GM19438 (cell line): ENCODE measurements at regions not wholly inside any gene's neighbourhood (a gene's known extent, or its start where the extent isn't known, plus 50 kb on each side); places are given as distances from the start of the nearest gene placed in this dataset.
"Not testable (repeated sequence)": the region's sequence is repeated elsewhere in the genome, so short reads cannot be mapped to it uniquely, and the experiment has no call there.

Source experiments
- ATAC-seq: cut with Tn5 transposase; IDR thresholded peaks from one replicate; pipeline ENCODE4 v1.9.1; 2021; ENCODE audit warnings: low read depth; ENCODE audit not compliant: unreplicated experiment

- ATAC-seq, result not testable (repeated sequence)
These were observed 230.8 kb upstream of the FRG2C start for GRCh38 chr3:75433295-75433694.

DNA sequence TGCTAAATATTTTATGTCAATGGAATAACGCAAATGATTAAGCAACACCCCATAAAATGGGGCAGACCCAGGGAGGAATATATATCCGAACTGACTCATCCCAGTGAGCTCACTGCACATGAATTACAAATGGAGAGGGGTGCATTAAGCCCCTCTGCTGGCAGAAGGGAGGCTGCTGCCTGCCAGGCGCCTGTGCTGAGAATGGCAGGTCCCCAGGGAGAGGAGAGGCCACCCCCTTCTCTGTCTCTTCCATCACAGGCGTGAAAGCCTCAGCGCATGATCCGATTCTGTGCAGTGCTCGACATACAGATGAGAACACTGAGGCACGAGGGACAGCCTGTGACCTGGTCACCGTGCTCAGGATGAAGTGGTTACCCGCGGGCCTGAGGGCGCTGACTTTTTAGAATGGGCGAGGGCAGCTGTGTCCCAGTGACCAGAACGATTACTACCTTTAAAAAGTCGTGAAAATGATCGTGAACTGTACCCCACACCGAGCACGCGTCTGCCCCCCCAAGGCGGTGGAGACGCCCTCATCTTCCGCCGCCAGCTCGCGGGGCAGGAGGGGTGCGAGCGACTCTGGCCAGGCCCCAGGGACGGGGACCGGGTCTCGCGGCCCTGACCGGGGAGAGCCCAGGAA lies 229.7 kb upstream of the FRG2C start:
- not testable (repeated sequence) for ATAC-seq

DNA sequence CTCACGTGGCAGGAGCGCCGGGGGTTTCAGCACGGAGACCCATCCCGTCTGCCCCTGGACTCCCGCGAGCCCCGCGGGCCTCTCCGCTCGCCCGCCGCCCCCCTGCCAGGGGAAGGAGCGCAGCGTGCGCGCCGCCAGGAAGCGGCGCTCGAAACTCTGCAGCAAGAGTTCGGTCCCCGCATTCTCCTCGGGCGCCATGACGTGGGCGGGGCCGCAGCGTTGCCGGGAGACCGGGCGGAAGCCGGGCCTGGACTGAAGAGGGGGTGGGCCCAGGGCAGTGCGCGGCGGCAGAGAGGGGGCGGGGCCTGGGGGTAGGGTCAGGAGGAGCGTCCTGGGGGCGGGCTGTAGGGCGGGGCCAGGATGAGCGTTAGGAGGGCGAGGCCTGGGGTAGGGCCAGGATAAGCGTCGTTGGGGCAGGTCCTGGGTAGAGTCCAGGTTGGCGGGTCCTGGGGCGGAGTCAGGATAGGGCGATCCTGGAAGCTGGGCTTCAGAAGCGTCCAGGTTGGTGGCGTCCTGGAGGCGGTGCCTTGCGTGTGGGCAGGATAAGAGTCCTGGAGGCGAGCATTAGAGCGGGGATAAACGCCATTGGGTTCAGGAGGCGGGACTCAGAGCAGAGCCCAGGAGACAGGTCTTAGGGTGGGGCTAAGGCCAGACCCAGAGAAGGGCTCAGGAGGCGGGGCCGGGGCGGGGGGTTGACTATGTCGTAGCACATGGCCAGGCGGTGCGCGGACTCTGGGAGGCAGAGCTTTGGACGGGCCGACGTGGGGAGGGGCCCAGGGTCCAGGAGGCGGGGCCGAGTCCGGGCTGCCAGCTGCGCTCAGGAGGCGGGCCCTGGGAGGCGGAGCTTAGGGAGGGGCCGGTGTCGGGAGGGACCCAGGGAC lies 229.0 kb upstream of the FRG2C start:
- ATAC-seq, result peak; percentile 100

DNA sequence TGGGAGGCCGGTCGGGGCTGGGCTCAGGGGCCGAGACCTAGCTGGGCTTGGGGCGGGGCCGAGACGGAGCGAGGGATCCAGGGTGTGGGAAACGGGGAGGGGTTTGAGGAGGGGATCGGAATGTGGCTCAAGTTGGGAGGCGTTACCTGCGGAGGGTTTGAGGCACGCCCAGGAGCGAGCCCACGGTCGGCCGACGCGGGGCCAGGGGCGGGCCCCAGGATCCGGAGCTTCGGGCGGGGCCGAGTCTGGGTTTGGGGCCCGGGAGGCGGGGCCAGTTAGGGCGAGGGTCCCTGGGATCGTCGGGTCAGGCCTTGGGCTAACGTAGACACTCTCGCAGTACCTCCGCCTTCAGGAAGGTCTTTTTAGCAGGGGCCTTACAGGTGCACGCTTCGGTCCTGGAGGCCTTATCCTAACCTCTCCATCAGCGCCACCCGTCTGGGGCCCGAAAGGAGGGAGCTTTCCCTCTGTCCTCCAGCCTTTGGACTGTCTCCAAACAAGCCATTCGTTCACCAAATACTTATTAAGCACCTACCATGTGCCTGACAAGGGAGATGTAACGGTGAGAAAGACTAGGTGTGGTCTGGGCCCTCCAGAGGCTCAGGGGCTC lies 228.2 kb upstream of the FRG2C start:
- not testable (repeated sequence) for ATAC-seq

DNA sequence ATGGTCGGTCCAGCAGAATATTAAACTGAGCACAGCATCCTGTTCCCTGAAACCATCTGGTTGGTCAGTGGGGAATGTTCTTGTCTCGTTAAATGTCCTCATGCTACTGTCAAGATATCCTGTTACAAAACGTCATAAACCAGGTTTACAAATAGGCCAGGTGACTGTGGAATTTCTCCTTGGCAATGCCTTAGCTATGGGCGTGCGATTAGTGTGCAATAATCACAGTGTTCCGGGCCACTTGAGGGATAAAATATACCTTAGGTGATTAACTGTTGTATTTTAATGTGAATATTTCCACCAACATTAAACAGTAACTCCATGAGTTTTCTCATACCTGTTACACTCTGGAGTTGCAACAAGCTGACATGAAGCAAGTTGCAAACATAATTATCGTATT lies 223.1 kb upstream of the FRG2C start:
- not testable (repeated sequence) for ATAC-seq

DNA sequence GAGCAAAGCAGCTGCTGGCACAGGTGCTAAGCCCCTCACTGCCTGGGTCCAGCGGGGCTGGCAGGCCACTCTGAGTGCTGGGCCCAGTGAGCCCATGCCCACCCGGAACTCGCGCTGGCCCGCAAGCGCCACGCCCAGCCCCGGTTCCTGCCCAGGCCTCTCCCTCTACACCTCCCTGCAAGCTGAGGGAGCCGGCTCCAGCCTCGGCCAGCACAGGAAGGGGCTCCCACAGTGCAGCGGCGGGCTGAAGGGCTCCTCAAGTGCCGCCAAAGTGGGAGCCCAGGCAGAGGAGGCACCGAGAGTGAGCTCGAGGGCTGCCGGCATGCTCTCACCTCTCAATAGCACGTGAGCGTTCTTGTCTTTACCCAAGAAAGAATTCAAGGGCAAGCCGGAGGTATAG lies 219.5 kb upstream of the FRG2C start:
- ATAC-seq, result not testable (repeated sequence)

GRCh38 chr3:75445234-75445633 lies 218.9 kb upstream of the FRG2C start:
- ATAC-seq, result not testable (repeated sequence)

DNA sequence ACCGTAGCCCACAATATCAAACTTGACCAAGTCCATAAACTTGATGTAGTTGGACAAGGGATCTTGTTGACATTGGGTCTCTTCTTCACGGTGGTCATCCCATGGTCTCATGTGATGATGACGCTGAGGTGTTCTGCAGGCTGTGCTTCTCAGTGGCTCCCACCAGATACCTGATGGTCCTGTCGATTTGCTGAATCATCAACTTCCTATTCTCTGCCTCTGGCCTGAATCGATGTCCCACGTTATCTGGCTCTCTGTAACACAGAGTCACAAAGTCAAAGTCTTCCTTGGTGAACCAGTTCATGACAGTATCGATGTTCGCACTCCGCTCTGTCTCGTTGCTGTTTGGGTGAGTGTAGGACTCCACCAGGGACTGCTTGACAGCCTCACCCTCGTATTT lies 217.2 kb upstream of the FRG2C start:
- ATAC-seq, result not testable (repeated sequence)

- ATAC-seq, result not testable (repeated sequence)
These were observed 210.8 kb upstream of the FRG2C start for GRCh38 chr3:75453328-75453727.

DNA sequence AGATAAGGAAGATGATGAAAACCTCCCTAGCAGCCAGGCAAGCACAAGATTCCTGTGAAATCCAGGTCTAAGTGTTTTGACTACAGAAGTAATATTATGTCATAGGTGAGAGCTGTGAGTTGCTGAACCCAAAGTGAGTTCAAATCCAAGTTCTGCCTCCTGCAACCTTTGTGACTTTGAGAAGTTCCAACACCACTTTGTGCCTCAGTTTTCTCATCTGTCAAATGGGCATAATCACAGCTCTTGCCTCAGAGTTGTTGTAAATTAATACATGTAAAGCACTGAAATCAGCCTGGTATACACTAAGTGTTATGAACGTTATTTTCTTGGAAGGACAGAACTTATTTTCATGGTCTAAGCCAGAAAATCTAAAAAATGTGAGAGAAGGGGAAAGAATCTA lies 210.3 kb upstream of the FRG2C start:
- ATAC-seq, result not testable (repeated sequence)

GRCh38 chr3:75474530-75474929 lies 189.6 kb upstream of the FRG2C start:
- ATAC-seq, result not testable (repeated sequence)

DNA sequence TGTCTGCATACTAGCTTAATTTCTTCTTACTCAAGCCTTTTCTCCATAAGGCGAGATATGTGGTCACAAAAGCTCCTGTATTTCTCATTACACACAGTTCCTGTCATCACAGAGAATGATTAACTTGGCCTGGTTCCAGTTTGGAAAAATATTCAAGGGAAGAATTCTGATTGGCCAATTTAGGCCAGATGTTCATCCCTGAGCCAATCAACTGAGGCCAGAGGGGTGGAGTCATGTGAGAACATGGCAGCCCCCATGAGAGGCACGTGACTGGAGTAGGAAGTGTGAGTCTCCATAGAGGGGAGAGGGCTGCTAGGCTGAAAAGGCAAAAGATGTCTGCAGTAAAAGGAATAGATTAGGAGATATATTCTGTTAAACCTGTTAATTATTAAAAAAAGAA lies 167.5 kb upstream of the FRG2C start:
- ATAC-seq, result not testable (repeated sequence)

- not testable (repeated sequence) for ATAC-seq
These were observed 163.8 kb upstream of the FRG2C start for GRCh38 chr3:75500357-75500756.

- ATAC-seq, result not testable (repeated sequence)
These were observed 162.0 kb upstream of the FRG2C start for GRCh38 chr3:75502171-75502570.

DNA sequence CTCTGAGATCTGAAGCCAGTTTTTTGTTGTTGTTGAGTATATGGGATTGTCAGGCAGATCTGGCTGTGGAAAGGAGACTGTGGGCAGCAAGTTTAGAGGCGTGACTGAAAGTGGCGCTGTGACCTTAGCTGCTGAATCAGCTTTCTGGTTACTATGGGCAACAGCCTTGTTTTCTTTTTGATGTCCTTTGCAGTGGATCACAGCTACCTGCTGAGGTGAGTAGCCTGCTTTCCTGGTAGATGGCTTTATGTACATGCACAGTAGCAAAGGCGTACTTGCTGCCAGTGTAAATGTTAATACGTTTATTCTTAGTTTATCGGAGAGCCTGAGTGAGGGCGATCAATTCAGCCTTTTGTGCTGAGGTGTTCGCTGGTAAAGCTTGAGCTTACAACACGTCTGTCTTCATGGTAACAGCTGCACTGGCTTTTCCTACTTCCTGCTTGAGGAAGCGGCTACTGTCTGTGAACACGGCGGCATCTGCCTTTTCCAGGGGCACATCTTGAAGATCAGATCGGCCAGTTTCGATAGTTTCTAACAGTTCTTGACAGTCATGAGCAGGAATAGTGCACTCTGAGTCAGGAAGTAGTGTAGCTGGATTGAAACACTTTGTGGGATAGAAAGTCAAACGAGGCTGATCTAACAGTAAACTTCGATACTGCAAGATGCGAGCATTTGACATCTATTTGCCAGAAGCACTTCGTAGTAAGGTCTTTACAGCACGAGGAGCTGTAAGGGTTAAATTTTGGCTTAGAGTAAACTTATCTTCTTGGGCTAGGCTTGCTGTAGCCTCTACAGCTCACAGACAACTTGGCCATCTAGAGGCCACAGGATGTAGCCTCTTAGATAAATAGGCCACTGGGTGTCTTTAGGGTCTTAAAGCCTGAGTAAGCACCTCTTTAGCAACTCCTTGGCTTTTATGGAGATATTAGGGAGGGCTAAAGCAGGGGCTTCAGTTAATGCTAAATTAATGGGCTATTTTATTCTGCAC lies 161.1 kb upstream of the FRG2C start:
- ATAC-seq, result not testable (repeated sequence)

DNA sequence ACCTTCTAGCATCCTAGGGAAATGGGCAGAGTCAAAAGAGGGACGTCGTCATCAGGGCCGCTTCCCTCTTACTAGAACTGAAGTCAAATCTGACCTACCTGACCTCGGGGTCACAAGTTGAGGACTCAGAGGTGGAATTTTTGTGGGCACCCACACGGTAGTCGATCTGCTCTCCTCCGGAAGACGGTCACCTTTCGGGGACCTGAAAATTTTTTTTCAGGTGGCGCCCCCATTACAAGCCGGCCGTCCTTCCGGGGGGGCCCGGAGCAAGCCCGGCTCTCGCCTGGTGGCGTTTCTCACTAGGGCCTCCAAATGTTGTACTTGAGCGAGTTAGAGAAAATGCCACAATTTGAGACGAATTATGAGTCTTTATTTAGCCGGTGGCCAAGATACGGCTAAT lies 157.5 kb upstream of the FRG2C start:
- ATAC-seq, result no peak

DNA sequence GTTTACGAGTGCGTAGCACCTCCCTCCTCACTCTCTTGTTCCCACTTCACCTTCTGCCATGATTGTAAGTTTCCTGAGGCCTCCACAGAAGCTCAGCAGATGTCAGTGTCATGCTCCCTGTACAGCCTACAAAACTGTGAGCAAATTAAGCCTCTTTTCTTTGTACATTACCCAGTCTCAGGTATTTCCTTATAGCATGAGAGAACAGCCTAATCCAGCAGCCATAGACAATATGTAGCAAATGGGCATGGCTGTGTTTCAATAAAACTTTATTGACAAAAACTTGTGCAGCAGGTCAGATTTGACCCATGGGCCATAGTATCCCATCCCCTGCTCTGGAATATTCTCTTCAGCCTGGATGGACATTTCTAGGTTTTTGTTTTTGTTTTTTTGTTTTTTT lies 156.2 kb upstream of the FRG2C start:
- ATAC-seq, result not testable (repeated sequence)

DNA sequence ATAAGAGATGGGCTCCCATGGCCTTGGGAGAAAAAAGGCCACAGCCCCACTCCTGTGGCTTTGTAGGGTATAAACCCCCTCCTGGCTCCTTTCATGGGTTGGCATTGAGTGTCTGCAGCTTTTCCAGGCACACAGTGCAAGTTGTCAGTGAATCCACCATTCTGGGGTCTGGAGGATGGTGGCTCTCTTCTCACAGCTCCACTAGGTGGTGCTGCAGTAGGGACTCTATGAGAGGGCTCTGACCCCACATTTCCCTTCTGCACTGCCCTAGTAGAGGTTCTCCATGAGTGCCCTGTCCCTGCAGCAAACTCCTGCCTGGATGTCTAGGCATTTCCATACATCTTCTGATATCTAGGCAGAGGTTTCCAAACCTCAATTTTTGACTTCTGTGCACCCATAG lies 136.5 kb upstream of the FRG2C start:
- not testable (repeated sequence) for ATAC-seq

GRCh38 chr3:75552095-75552494 lies 112.0 kb upstream of the FRG2C start:
- not testable (repeated sequence) for ATAC-seq

GRCh38 chr3:75564427-75564826 lies 99.7 kb upstream of the FRG2C start:
- not testable (repeated sequence) for ATAC-seq
